Transverse colon (tissue), 4 donors: ENCODE measurements at regions not wholly inside any gene's neighbourhood (a gene's known extent, or its start where the extent isn't known, plus 50 kb on each side); places are given as distances from the start of the nearest gene placed in this dataset.

Experiments used
- DNase-seq: peaks from one replicate; pipeline ENCODE4 v3.0.0-alpha.2; 2019
- H3K27ac ChIP-seq, 4 donors: fragments of 200-600 bp; sonication (generic); 2 replicates each; pipeline ENCODE4 v1.5.1; 2016 to 2018; ENCODE audit warnings: inconsistent platforms in 4 of 4
- H3K27me3 ChIP-seq: fragments of 200-600 bp; sonication (generic); 2 replicates; pipeline ENCODE4 v1.5.1; 2017; ENCODE audit warnings: inconsistent platforms
- H3K36me3 ChIP-seq, 4 donors: fragments of 200-600 bp; sonication (generic); 2 replicates each; pipeline ENCODE4 v1.5.1; 2017 to 2019; ENCODE audit warnings: inconsistent platforms in 4 of 4
- H3K4me1 ChIP-seq, 4 donors: fragments of 200-600 bp; sonication (generic); 2 replicates each; pipeline ENCODE4 v1.5.1; 2017 to 2020; ENCODE audit warnings: inconsistent platforms in 4 of 4
- H3K4me3 ChIP-seq, 4 donors: fragments of 200-600 bp; sonication (generic); 1 replicate in 1 of 4; 2 replicates in 3 of 4; pipeline versions ENCODE4 v1.5.1 to v1.6.1; 2017 to 2019; ENCODE audit warnings: inconsistent platforms in 4 of 4
- H3K9me3 ChIP-seq, 2 donors: fragments of 200-600 bp; sonication (generic); 2 replicates each; pipeline ENCODE4 v1.5.1; 2017 to 2019; ENCODE audit warnings: inconsistent platforms in 2 of 2
- CTCF ChIP-seq, 5 experiments: fragments of 200-600 bp in 3 of 5; fragments of 450-650 bp in 2 of 5; sonication (generic) in 3 of 5; IDR thresholded peaks; 1 replicate in 2 of 5; 2 replicates in 3 of 5; pipeline ENCODE4 v1.5.1; 2016 to 2017; ENCODE audit warnings: antibody characterized with exemption in 5 of 5, inconsistent platforms in 3 of 5, mild to moderate bottlenecking in 2 of 5, moderate library complexity in 1 of 5
- EP300 ChIP-seq: sonication (generic); formaldehyde crosslinking; IDR thresholded peaks from one replicate; pipeline ENCODE4 v1.6.1; 2017; ENCODE audit warnings: antibody characterized with exemption, low read depth
- POLR2A ChIP-seq: fragments of 450-650 bp; IDR thresholded peaks from one replicate; pipeline ENCODE4 v1.6.1; 2016; ENCODE audit warnings: antibody characterized with exemption, mild to moderate bottlenecking, moderate library complexity
- POLR2AphosphoS5 ChIP-seq, 3 donors: sonication (generic); formaldehyde crosslinking; IDR thresholded peaks; one replicate each; pipeline ENCODE4 v1.6.1; 2016; ENCODE audit warnings: antibody characterized with exemption in 3 of 3
- WGBS, 2 donors: methylation state at CpG; one replicate each; pipeline ENCODE4 v1.1.5; 2018; ENCODE audit warnings: low coverage in 1 of 2; 5-methylcytosine and 5-hydroxymethylcytosine counted together
- in situ Hi-C, 4 donors: fragments of 200-750 bp; cut with MboI; loops; one replicate each; pipeline versions ENCODE4 v1.15.0 to v1.15.1; 2017; ENCODE audit warnings: low sequenced_read_pairs in 3 of 4, low pct_ligation_motif_present in 1 of 4, low pct_unique_long_range_greater_than_20kb in 1 of 4
- intact Hi-C: fragments of 100-400 bp; cut with DNase I; formaldehyde crosslinking; loops from one replicate; pipeline ENCODE4 v1.15.1; 2023; ENCODE audit warnings: low total_unique reads

GRCh38 chr18:60698901-60699300 lies 326.3 kb upstream of the MC4R start:
- 55 to 58% methylated on average over 3 of the region's 3 CpGs for WGBS, 2 donors
- no peak overlapping the region for H3K4me3 ChIP-seq
- no peak for DNase-seq
- no peak overlapping the region for H3K27ac ChIP-seq
- TF ChIP-seq CTCF (IDR thresholded peaks at IDR 0.05), result no peak
- TF ChIP-seq EP300, result no peak
- no peak for TF ChIP-seq POLR2AphosphoS5 (IDR thresholded peaks at IDR 0.05)
- TF ChIP-seq POLR2A, result no peak
- no peaks in the 10 kb centered on the region for H3K36me3 ChIP-seq
- intact Hi-C loops, result no loop called here
- no peaks in the 10 kb centered on the region for H3K4me1 ChIP-seq
- no peaks in the 10 kb centered on the region for H3K9me3 ChIP-seq
- in situ Hi-C loops, result no loop called here
- H3K27me3 ChIP-seq, result no peaks in the 10 kb centered on the region

- in situ Hi-C loops, result loop anchor here in 1 of 4 donors (25.0 kb wide), 1 partner anchor 90 kb away; no protein-coding TSS in a partner anchor
- H3K27me3 ChIP-seq, result no peaks in the 10 kb centered on the region
- no peak for DNase-seq
- H3K9me3 ChIP-seq, result no peaks in the 10 kb centered on the region
- H3K4me1 ChIP-seq, result no peaks in the 10 kb centered on the region
- intact Hi-C loops, result no loop called here
- H3K4me3 ChIP-seq, result no peak overlapping the region
- TF ChIP-seq POLR2A, result no peak
- TF ChIP-seq EP300, result no peak
- no peak for TF ChIP-seq CTCF (IDR thresholded peaks at IDR 0.05)
- no peak for TF ChIP-seq POLR2AphosphoS5 (IDR thresholded peaks at IDR 0.05)
- 83 to 88% methylated on average over 3 of the region's 3 CpGs for WGBS, 2 donors
- H3K36me3 ChIP-seq, result no peaks in the 10 kb centered on the region
- H3K27ac ChIP-seq, result no peak overlapping the region
Observed at GRCh38 chr18:60722742-60723141, 350.2 kb upstream of the MC4R start.

GRCh38 chr18:60732143-60732542 lies 359.6 kb upstream of the MC4R start:
- Histone ChIP-seq H3K36me3 (no peaks in the 10 kb centered on the region), H3K9me3 (no peaks in the 10 kb centered on the region), H3K4me3 (no peak overlapping the region), H3K27ac (no peak overlapping the region), H3K27me3 (no peaks in the 10 kb centered on the region), H3K4me1 (no peaks in the 10 kb centered on the region)
- intact Hi-C loops (no loop called here), in situ Hi-C loops (no loop called here)
- TF ChIP-seq CTCF (IDR thresholded peaks at IDR 0.05) (no peak), POLR2AphosphoS5 (IDR thresholded peaks at IDR 0.05) (no peak), EP300 (no peak), POLR2A (no peak)
- no peak for DNase-seq
- WGBS, 2 donors, result 83 to 90% methylated on average over 1 of the region's 1 CpG

GRCh38 chr18:60739212-60739611 lies 366.6 kb upstream of the MC4R start:
- H3K4me3 ChIP-seq, result no peak overlapping the region
- TF ChIP-seq EP300 (no peak), POLR2AphosphoS5 (IDR thresholded peaks at IDR 0.05) (no peak), POLR2A (no peak), CTCF (IDR thresholded peaks at IDR 0.05) (no peak)
- no peaks in the 10 kb centered on the region for H3K27me3 ChIP-seq
- intact Hi-C loops (no loop called here), in situ Hi-C loops (no loop called here)
- H3K27ac ChIP-seq, result no peak overlapping the region
- DNase-seq, result no peak
- H3K4me1 ChIP-seq, result no peaks in the 10 kb centered on the region
- H3K9me3 ChIP-seq, result no peaks in the 10 kb centered on the region
- 79 to 85% methylated on average over 4 to 7 of the region's 7 CpGs for WGBS, 2 donors
- H3K36me3 ChIP-seq, result no peaks in the 10 kb centered on the region
